ENCODE measurements at regions not wholly inside any gene's neighbourhood (a gene's known extent, or its start where the extent isn't known, plus 50 kb on each side); places are given as distances from the start of the nearest gene placed in this dataset.
"Not testable (repeated sequence)": the region's sequence is repeated elsewhere in the genome, so short reads cannot be mapped to it uniquely, and the experiment has no call there.

GRCh38 chr5:68074048-68074632 is 141.4 kb upstream of the PIK3R1 start:
- no peak overlapping the region for H3K4me3 ChIP-seq (ENCODE audit: low read length)
- DNase-seq (ENCODE audit: low read depth, low spot score) = no peak

- H3K4me3 ChIP-seq (ENCODE audit: low read length) = no peak overlapping the region
- no peak for DNase-seq (ENCODE audit: low read depth, low spot score)
Measured at GRCh38 chr5:68071736-68072135, 143.8 kb upstream of the PIK3R1 start.

- no peak overlapping the region for H3K4me3 ChIP-seq (ENCODE audit: low read length)
- no peak for DNase-seq (ENCODE audit: low read depth, low spot score)
Measured at GRCh38 chr5:68071282-68071632, 144.3 kb upstream of the PIK3R1 start.

GRCh38 chr5:68070591-68071281 is 144.8 kb upstream of the PIK3R1 start:
- no peak overlapping the region for H3K4me3 ChIP-seq (ENCODE audit: low read length)
- no peak for DNase-seq (ENCODE audit: low read depth, low spot score)

- H3K4me3 ChIP-seq (ENCODE audit: low read length) = no peak overlapping the region
- no peak for DNase-seq (ENCODE audit: low read depth, low spot score)
Measured at GRCh38 chr5:68067976-68068603, 147.5 kb upstream of the PIK3R1 start.

GRCh38 chr5:68067291-68067690 is 148.3 kb upstream of the PIK3R1 start:
- no peak overlapping the region for H3K4me3 ChIP-seq (ENCODE audit: low read length)
- DNase-seq (ENCODE audit: low read depth, low spot score) = no peak

- DNase-seq (ENCODE audit: low read depth, low spot score) = no peak
- no peak overlapping the region for H3K4me3 ChIP-seq (ENCODE audit: low read length)
Measured at GRCh38 chr5:68066277-68066955, 149.1 kb upstream of the PIK3R1 start.

GRCh38 chr5:68065321-68065720 is 150.2 kb upstream of the PIK3R1 start:
- not testable (repeated sequence) for DNase-seq (ENCODE audit: low read depth, low spot score); H3K4me3 ChIP-seq (ENCODE audit: low read length)

- no peak for DNase-seq (ENCODE audit: low read depth, low spot score)
- H3K4me3 ChIP-seq (ENCODE audit: low read length) = no peak overlapping the region
Measured at GRCh38 chr5:68060382-68060781, 155.2 kb upstream of the PIK3R1 start.

- DNase-seq (ENCODE audit: low read depth, low spot score) = no peak
- no peak overlapping the region for H3K4me3 ChIP-seq (ENCODE audit: low read length)
Measured at GRCh38 chr5:68057191-68057590, 158.4 kb upstream of the PIK3R1 start.

GRCh38 chr5:68055686-68056085 is 159.9 kb upstream of the PIK3R1 start:
- no peak overlapping the region for H3K4me3 ChIP-seq (ENCODE audit: low read length)

GRCh38 chr5:68054638-68055037 is 160.9 kb upstream of the PIK3R1 start:
- H3K4me3 ChIP-seq (ENCODE audit: low read length) = no peak overlapping the region
- no peak for DNase-seq (ENCODE audit: low read depth, low spot score)

More at GRCh38 chr5:68055686-68056085, 159.9 kb upstream of the PIK3R1 start:
- DNase-seq (ENCODE audit: low read depth, low spot score) = no peak

- H3K4me3 ChIP-seq (ENCODE audit: low read length) = no peak overlapping the region
- DNase-seq (ENCODE audit: low read depth, low spot score) = no peak
Measured at GRCh38 chr5:68053202-68053601, 162.4 kb upstream of the PIK3R1 start.

GRCh38 chr5:68049053-68049713 is 166.4 kb upstream of the PIK3R1 start:
- no peak overlapping the region for H3K4me3 ChIP-seq (ENCODE audit: low read length)
- DNase-seq (ENCODE audit: low read depth, low spot score) = no peak

- no peak for DNase-seq (ENCODE audit: low read depth, low spot score)
- no peak overlapping the region for H3K4me3 ChIP-seq (ENCODE audit: low read length)
Measured at GRCh38 chr5:68048516-68048915, 167.0 kb upstream of the PIK3R1 start.

- DNase-seq (ENCODE audit: low read depth, low spot score) = peak; percentile 3
- not testable (repeated sequence) for H3K4me3 ChIP-seq (ENCODE audit: low read length)
Measured at GRCh38 chr5:68048054-68048453, 167.5 kb upstream of the PIK3R1 start.

- H3K4me3 ChIP-seq (ENCODE audit: low read length) = no peak overlapping the region
Measured at GRCh38 chr5:68047035-68047434, 168.5 kb upstream of the PIK3R1 start.

GRCh38 chr5:68046445-68046844 is 169.1 kb upstream of the PIK3R1 start:
- H3K4me3 ChIP-seq (ENCODE audit: low read length) = no peak overlapping the region
- DNase-seq (ENCODE audit: low read depth, low spot score) = no peak

More at GRCh38 chr5:68047035-68047434, 168.5 kb upstream of the PIK3R1 start:
- DNase-seq (ENCODE audit: low read depth, low spot score) = no peak

GRCh38 chr5:68041293-68041692 is 174.3 kb upstream of the PIK3R1 start:
- no peak for DNase-seq (ENCODE audit: low read depth, low spot score)

GRCh38 chr5:68037546-68037945 is 178.0 kb upstream of the PIK3R1 start:
- DNase-seq (ENCODE audit: low read depth, low spot score) = no peak
- H3K4me3 ChIP-seq (ENCODE audit: low read length) = no peak overlapping the region

More at GRCh38 chr5:68041293-68041692, 174.3 kb upstream of the PIK3R1 start:
- no peak overlapping the region for H3K4me3 ChIP-seq (ENCODE audit: low read length)

Measured in Jurkat, Clone E6-1 (cell line).